WERI-Rb-1 (cell line): ENCODE measurements at regions not wholly inside any gene's neighbourhood (a gene's known extent, or its start where the extent isn't known, plus 50 kb on each side); places are given as distances from the start of the nearest gene placed in this dataset.

Experiments
- DNase-seq: peaks from one replicate; pipeline ENCODE4 v3.0.0-alpha.2; 2020
- H3K27ac ChIP-seq: fragments of 250-450 bp; sonication (Bioruptor Pico); 2 replicates; pipeline ENCODE4 v1.5.1; 2020; ENCODE audit warnings: mild to moderate bottlenecking, moderate library complexity
- H3K27me3 ChIP-seq: fragments of 250-450 bp; sonication (Bioruptor Pico); 2 replicates; pipeline ENCODE4 v1.5.1; 2021; ENCODE audit warnings: mild to moderate bottlenecking, low read depth, moderate library complexity; ENCODE audit not compliant: insufficient read depth, severe bottlenecking
- H3K36me3 ChIP-seq: fragments of 250-450 bp; sonication (Bioruptor Pico); 2 replicates; pipeline ENCODE4 v1.5.1; 2020; ENCODE audit warnings: mild to moderate bottlenecking, moderate library complexity
- H3K4me3 ChIP-seq: 2 replicates; pipeline ENCODE4 v1.5.1; 2011; ENCODE audit warnings: low read depth, mild to moderate bottlenecking, control low read depth, low read length
- H3K9me3 ChIP-seq: fragments of 250-450 bp; sonication (Bioruptor Pico); 2 replicates; pipeline ENCODE4 v1.5.1; 2021; ENCODE audit warnings: mild to moderate bottlenecking, moderate library complexity; ENCODE audit not compliant: severe bottlenecking
- CTCF ChIP-seq: IDR thresholded peaks from 2 replicates; pipeline ENCODE4 v1.5.1; 2011; ENCODE audit warnings: low read depth, mild to moderate bottlenecking, control low read depth, inconsistent platforms, low read length

GRCh38 chr4:28209371-28209924 is 1348.8 kb downstream of the STIM2 start:
- Histone ChIP-seq H3K36me3 (no peaks in the 10 kb centered on the region), H3K27me3 (no peaks in the 10 kb centered on the region), H3K27ac (no peak overlapping the region), H3K4me3 (no peak overlapping the region), H3K9me3 (no peaks in the 10 kb centered on the region)
- TF ChIP-seq CTCF, result no peak
- DNase-seq, result no peak

GRCh38 chr4:28211676-28212470 is 1351.2 kb downstream of the STIM2 start:
- Histone ChIP-seq H3K27ac (no peak overlapping the region), H3K9me3 (no peaks in the 10 kb centered on the region), H3K4me3 (no peak overlapping the region), H3K27me3 (no peaks in the 10 kb centered on the region), H3K36me3 (no peaks in the 10 kb centered on the region)
- DNase-seq, result no peak
- no peak for TF ChIP-seq CTCF

GRCh38 chr4:28221536-28221935 is 1360.9 kb downstream of the STIM2 start:
- DNase-seq, result no peak
- Histone ChIP-seq H3K27me3 (no peaks in the 10 kb centered on the region), H3K36me3 (no peaks in the 10 kb centered on the region), H3K27ac (no peak overlapping the region), H3K9me3 (no peaks in the 10 kb centered on the region), H3K4me3 (no peak overlapping the region)
- no peak for TF ChIP-seq CTCF

GRCh38 chr4:28225050-28225449 is 1364.4 kb downstream of the STIM2 start:
- Histone ChIP-seq H3K4me3 (no peak overlapping the region), H3K9me3 (no peaks in the 10 kb centered on the region), H3K27me3 (no peaks in the 10 kb centered on the region), H3K36me3 (no peaks in the 10 kb centered on the region), H3K27ac (no peak overlapping the region)
- peak; percentile 66 for DNase-seq
- peak; percentile 73 for TF ChIP-seq CTCF

GRCh38 chr4:28225689-28226353 is 1365.2 kb downstream of the STIM2 start:
- Histone ChIP-seq H3K4me3 (no peak overlapping the region), H3K36me3 (no peaks in the 10 kb centered on the region), H3K27me3 (no peaks in the 10 kb centered on the region), H3K27ac (no peak overlapping the region), H3K9me3 (no peaks in the 10 kb centered on the region)
- peak; percentile 25 for DNase-seq
- TF ChIP-seq CTCF, result peak; percentile 33; the same call in 1 of the 2 replicates
